Loucy (cell line): ENCODE measurements at regions not wholly inside any gene's neighbourhood (a gene's known extent, or its start where the extent isn't known, plus 50 kb on each side); places are given as distances from the start of the nearest gene placed in this dataset.

ENCODE experiments used
- H2AFZ ChIP-seq: fragments of 200-600 bp; sonication (generic); 2 replicates; pipeline ENCODE4 v1.6.0; 2016; ENCODE audit warnings: antibody characterized with exemption, mild to moderate bottlenecking, low read length, moderate library complexity
- H3F3A ChIP-seq: fragments of 200-600 bp; 2 replicates; pipeline ENCODE4 v1.6.0; 2016; ENCODE audit warnings: antibody characterized with exemption, low read depth, mild to moderate bottlenecking
- H3K27me3 ChIP-seq: fragments of 200-600 bp; sonication (generic); 2 replicates; pipeline ENCODE4 v1.6.1; 2014; ENCODE audit warnings: low read length, mild to moderate bottlenecking; ENCODE audit not compliant: insufficient read depth, poor library complexity, severe bottlenecking
- H3K36me3 ChIP-seq: fragments of 200-600 bp; sonication (generic); 2 replicates; pipeline ENCODE4 v1.6.1; 2016; ENCODE audit warnings: low read length; ENCODE audit not compliant: insufficient read depth
- H3K4me1 ChIP-seq: fragments of 200-600 bp; sonication (generic); 2 replicates; pipeline ENCODE4 v1.5.1; 2014; ENCODE audit warnings: low read length, mild to moderate bottlenecking; ENCODE audit not compliant: insufficient read depth, poor library complexity, severe bottlenecking
- H3K4me2 ChIP-seq: fragments of 200-600 bp; sonication (generic); 2 replicates; pipeline ENCODE4 v1.6.0; 2014; ENCODE audit warnings: antibody characterized with exemption, low read length, low read depth, mild to moderate bottlenecking; ENCODE audit not compliant: poor library complexity, severe bottlenecking
- H3K4me3 ChIP-seq: fragments of 200-600 bp; sonication (generic); 2 replicates; pipeline ENCODE4 v1.5.1; 2014; ENCODE audit warnings: low read length, mild to moderate bottlenecking, mixed read lengths; ENCODE audit not compliant: poor library complexity, severe bottlenecking
- H3K79me2 ChIP-seq: fragments of 200-600 bp; sonication (generic); 2 replicates; pipeline ENCODE4 v1.6.1; 2014; ENCODE audit warnings: low read length; ENCODE audit not compliant: insufficient read depth
- H3K9ac ChIP-seq: fragments of 200-600 bp; sonication (generic); 2 replicates; pipeline ENCODE4 v1.6.0; 2014; ENCODE audit warnings: mild to moderate bottlenecking, low read depth, low read length, moderate library complexity; ENCODE audit not compliant: poor library complexity, severe bottlenecking
- H3K9me2 ChIP-seq: fragments of 200-600 bp; sonication (generic); replicated peaks from 2 replicates; pipeline ENCODE4 v1.6.1; 2016; ENCODE audit warnings: low read depth, low read length, mixed read lengths
- H3K9me3 ChIP-seq: fragments of 200-600 bp; sonication (generic); 2 replicates; pipeline ENCODE4 v1.6.1; 2014; ENCODE audit warnings: mild to moderate bottlenecking, antibody characterized with exemption, low read length, low read depth; ENCODE audit not compliant: insufficient read depth
- H4K20me1 ChIP-seq: fragments of 200-600 bp; sonication (generic); 2 replicates; pipeline ENCODE4 v1.6.0; 2014; ENCODE audit warnings: antibody characterized with exemption, low read length, mild to moderate bottlenecking; ENCODE audit not compliant: insufficient read depth, poor library complexity, severe bottlenecking
- EZH2phosphoT487 ChIP-seq: fragments of 200-600 bp; IDR thresholded peaks from 2 replicates; pipeline ENCODE4 v1.6.1; 2018; ENCODE audit warnings: antibody characterized with exemption, mild to moderate bottlenecking, moderate library complexity, borderline replicate concordance
- TF ChIP-seq, protein P1 (sequence below): fragments of 200-600 bp; sonication (generic); conservative IDR thresholded peaks from 2 replicates; pipeline ENCODE4 v1.5.1; 2014; ENCODE audit warnings: mild to moderate bottlenecking, antibody characterized with exemption, low read length

DNA sequence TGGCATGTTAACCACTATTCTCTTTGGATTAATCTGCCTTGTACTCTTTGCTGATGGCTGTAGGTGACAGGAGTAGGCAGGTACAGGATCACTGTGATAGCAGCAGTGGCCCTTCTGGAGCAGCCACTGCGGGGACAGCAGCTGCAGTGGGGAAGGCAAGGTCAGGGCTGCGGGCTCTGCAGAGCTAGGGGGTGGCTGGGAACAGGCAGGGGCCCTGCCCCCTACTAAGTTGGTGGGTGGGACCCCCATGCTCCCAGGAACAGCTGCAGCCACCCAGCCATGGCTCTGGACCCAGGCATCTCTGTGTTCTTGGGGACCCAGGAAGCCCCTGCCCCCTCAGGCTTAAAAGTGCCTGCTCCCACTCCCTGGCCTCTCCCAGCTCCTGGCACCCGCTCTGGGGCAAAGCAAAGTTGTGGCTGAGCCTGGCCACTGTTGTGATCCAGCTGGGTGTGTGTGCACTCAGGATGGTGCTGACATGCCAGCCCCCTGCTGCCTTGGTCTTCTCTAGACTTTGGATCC lies 302.4 kb downstream of the PCDH20 start:
- no peaks in the 10 kb centered on the region for H3K36me3 ChIP-seq
- no peaks in the 10 kb centered on the region for H4K20me1 ChIP-seq
- H2AFZ ChIP-seq: no peak overlapping the region
- H3K9ac ChIP-seq: no peak overlapping the region
- TF ChIP-seq, protein P1, sequence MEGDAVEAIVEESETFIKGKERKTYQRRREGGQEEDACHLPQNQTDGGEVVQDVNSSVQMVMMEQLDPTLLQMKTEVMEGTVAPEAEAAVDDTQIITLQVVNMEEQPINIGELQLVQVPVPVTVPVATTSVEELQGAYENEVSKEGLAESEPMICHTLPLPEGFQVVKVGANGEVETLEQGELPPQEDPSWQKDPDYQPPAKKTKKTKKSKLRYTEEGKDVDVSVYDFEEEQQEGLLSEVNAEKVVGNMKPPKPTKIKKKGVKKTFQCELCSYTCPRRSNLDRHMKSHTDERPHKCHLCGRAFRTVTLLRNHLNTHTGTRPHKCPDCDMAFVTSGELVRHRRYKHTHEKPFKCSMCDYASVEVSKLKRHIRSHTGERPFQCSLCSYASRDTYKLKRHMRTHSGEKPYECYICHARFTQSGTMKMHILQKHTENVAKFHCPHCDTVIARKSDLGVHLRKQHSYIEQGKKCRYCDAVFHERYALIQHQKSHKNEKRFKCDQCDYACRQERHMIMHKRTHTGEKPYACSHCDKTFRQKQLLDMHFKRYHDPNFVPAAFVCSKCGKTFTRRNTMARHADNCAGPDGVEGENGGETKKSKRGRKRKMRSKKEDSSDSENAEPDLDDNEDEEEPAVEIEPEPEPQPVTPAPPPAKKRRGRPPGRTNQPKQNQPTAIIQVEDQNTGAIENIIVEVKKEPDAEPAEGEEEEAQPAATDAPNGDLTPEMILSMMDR: no peak
- TF ChIP-seq EZH2phosphoT487: no peak
- no peaks in the 10 kb centered on the region for H3K27me3 ChIP-seq
- H3K4me1 ChIP-seq: no peaks in the 10 kb centered on the region
- H3K9me3 ChIP-seq: no peaks in the 10 kb centered on the region; the same call in 1 of the 2 replicates
- H3K9me2 ChIP-seq: no peaks in the 10 kb centered on the region
- H3K4me2 ChIP-seq: no peak overlapping the region
- H3K4me3 ChIP-seq: no peak overlapping the region
- no peaks in the 10 kb centered on the region for H3K79me2 ChIP-seq
- no peaks in the 10 kb centered on the region for H3F3A ChIP-seq

- no peaks in the 10 kb centered on the region for H3K36me3 ChIP-seq
- H3K9me2 ChIP-seq: no peaks in the 10 kb centered on the region; the same call in 1 of the 2 replicates
- H3K79me2 ChIP-seq: no peaks in the 10 kb centered on the region
- no peaks in the 10 kb centered on the region; the same call in 1 of the 2 replicates for H3K9me3 ChIP-seq
- H3K27me3 ChIP-seq: no peaks in the 10 kb centered on the region
- no peaks in the 10 kb centered on the region for H3F3A ChIP-seq
- no peaks in the 10 kb centered on the region for H4K20me1 ChIP-seq
- H3K4me2 ChIP-seq: no peak overlapping the region
- H3K9ac ChIP-seq: no peak overlapping the region
- H2AFZ ChIP-seq: no peak overlapping the region
- H3K4me3 ChIP-seq: no peak overlapping the region
- no peak for TF ChIP-seq EZH2phosphoT487
- TF ChIP-seq, protein P1: no peak
- H3K4me1 ChIP-seq: no peaks in the 10 kb centered on the region
Measured at GRCh38 chr13:61111529-61111928, 304.1 kb downstream of the PCDH20 start.

- no peaks in the 10 kb centered on the region; the same call in 1 of the 2 replicates for H3K9me2 ChIP-seq
- no peaks in the 10 kb centered on the region for H3K27me3 ChIP-seq
- no peaks in the 10 kb centered on the region for H4K20me1 ChIP-seq
- H3K4me1 ChIP-seq: no peaks in the 10 kb centered on the region
- H3K9ac ChIP-seq: no peak overlapping the region
- H3K4me2 ChIP-seq: no peak overlapping the region
- H3K4me3 ChIP-seq: no peak overlapping the region
- no peaks in the 10 kb centered on the region for H3K36me3 ChIP-seq
- no peaks in the 10 kb centered on the region for H3F3A ChIP-seq
- H3K79me2 ChIP-seq: no peaks in the 10 kb centered on the region
- no peak overlapping the region for H2AFZ ChIP-seq
- H3K9me3 ChIP-seq: no peaks in the 10 kb centered on the region; the same call in 1 of the 2 replicates
- no peak for TF ChIP-seq EZH2phosphoT487
- TF ChIP-seq, protein P1: no peak
Measured at GRCh38 chr13:61110732-61111131, 304.9 kb downstream of the PCDH20 start.
